ENCODE measurements at regions not wholly inside any gene's neighbourhood (a gene's known extent, or its start where the extent isn't known, plus 50 kb on each side); places are given as distances from the start of the nearest gene placed in this dataset.

DNA sequence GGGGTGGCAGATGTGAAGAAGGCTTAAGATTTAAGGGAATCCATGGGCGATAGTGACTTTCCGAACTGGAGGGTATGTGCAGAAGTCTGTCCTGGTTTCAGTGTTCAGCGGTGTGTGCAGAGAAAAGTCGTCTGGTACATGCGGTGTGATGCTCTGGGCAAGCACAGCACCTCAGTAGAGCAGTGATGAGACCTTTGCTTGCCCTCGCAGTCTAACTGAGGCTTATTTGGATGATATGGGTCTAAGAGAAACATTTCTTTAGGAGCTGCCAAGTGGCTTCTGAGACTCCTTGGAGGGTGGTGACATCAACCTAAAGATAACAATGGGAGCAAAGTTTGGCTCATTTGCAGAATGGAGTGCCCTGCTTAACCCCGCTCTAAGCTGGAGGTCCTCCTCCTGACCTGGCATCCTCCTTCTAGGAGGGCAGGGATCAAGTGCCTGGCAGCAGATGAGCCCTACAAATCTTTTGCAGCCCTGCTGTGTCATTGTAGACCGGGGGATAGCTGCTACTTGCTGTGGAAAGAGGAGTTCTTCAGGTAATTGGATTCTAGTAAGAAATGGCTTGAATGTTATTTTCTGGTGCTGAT is 228.1 kb upstream of the AZI2 start (continued):
- no peak for TF ChIP-seq CHD4 (IDR thresholded peaks at IDR 0.05)
- TF ChIP-seq, protein P1, sequence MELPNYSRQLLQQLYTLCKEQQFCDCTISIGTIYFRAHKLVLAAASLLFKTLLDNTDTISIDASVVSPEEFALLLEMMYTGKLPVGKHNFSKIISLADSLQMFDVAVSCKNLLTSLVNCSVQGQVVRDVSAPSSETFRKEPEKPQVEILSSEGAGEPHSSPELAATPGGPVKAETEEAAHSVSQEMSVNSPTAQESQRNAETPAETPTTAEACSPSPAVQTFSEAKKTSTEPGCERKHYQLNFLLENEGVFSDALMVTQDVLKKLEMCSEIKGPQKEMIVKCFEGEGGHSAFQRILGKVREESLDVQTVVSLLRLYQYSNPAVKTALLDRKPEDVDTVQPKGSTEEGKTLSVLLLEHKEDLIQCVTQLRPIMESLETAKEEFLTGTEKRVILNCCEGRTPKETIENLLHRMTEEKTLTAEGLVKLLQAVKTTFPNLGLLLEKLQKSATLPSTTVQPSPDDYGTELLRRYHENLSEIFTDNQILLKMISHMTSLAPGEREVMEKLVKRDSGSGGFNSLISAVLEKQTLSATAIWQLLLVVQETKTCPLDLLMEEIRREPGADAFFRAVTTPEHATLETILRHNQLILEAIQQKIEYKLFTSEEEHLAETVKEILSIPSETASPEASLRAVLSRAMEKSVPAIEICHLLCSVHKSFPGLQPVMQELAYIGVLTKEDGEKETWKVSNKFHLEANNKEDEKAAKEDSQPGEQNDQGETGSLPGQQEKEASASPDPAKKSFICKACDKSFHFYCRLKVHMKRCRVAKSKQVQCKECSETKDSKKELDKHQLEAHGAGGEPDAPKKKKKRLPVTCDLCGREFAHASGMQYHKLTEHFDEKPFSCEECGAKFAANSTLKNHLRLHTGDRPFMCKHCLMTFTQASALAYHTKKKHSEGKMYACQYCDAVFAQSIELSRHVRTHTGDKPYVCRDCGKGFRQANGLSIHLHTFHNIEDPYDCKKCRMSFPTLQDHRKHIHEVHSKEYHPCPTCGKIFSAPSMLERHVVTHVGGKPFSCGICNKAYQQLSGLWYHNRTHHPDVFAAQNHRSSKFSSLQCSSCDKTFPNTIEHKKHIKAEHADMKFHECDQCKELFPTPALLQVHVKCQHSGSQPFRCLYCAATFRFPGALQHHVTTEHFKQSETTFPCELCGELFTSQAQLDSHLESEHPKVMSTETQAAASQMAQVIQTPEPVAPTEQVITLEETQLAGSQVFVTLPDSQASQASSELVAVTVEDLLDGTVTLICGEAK (IDR thresholded peaks at IDR 0.05; ENCODE audit: borderline replicate concordance): no peak

DNA sequence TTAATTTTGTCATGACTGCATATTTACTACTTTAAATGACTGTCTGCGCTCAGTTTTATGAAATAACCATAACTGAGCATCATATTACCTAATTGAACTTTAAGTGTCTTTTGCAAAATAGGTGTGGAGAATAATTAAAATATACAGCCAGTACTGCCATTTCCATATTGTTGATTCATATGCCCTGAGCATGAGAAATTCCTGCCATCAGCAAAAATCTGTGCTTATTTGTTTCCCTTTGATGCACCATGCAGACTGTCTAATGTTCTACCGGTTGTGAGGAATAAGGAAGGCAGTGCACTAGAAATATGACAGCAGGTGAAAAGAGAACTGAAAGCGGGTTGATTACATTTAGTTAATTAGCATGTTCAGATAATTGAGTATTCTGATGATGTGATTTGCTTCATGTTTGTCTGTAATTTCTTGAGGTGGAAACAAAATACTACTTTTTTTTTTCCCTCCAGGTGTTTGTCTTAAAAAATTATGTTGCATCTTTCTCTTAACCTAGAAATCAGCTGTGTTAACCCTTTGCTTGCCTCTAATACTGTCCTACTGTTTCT is 229.4 kb upstream of the AZI2 start:
- ChIA-PET RAD21 (ENCODE audit: unreplicated experiment) (no interaction called here), POLR2A (no interaction called here), CTCF (interaction anchor here (0.7 kb wide), 1 partner anchor 175 kb away, joined by 3 read pairs; no protein-coding TSS in a partner anchor), SMC1A (ENCODE audit: uncharacterized antibody, unreplicated experiment) (no interaction called here)
- no TSS peak for BruUV-seq (replicated peaks)
- FAIRE-seq: no peak
- no peak overlapping the region for H2AFZ ChIP-seq (ENCODE audit: control insufficient read depth, low read depth, low read length)
- H3K4me3 ChIP-seq: no peak overlapping the region
- H3K79me2 ChIP-seq (ENCODE audit: control insufficient read depth, insufficient read depth, low read length): no peaks in the 10 kb centered on the region
- peaks cover 6 to 7% of the 10 kb centered on the region in 2 experiments for H3K27me3 ChIP-seq (replicated peaks in 1 of 2; ENCODE audit: control insufficient read depth in 2 of 2, insufficient read depth in 2 of 2, low read length in 1 of 2)
- H3K4me1 ChIP-seq (ENCODE audit: control insufficient read depth, insufficient read depth, low read length): no peaks in the 10 kb centered on the region
- H3K4me2 ChIP-seq (ENCODE audit: control insufficient read depth, insufficient read depth): no peak overlapping the region
- no peak for ATAC-seq
- TF ChIP-seq YY1 (IDR thresholded peaks at IDR 0.05; ENCODE audit: low read depth, low read length) (no peak), YBX1 (IDR thresholded peaks at IDR 0.05) (no peak), ZNF622 (IDR thresholded peaks at IDR 0.05) (no peak), EP300 (IDR thresholded peaks at IDR 0.05; ENCODE audit: borderline replicate concordance in 1 of 2, control insufficient read depth in 1 of 2, low read depth in 2 of 2, low read length in 2 of 2) (no peak), JUND (IDR thresholded peaks at IDR 0.05; ENCODE audit: low read depth, low read length) (no peak), KAT2A (conservative IDR thresholded peaks at IDR 0.05; ENCODE audit: control insufficient read depth, low read depth, low read length) (no peak), JUNB (IDR thresholded peaks at IDR 0.05) (no peak)
- TF ChIP-seq, protein P2, sequence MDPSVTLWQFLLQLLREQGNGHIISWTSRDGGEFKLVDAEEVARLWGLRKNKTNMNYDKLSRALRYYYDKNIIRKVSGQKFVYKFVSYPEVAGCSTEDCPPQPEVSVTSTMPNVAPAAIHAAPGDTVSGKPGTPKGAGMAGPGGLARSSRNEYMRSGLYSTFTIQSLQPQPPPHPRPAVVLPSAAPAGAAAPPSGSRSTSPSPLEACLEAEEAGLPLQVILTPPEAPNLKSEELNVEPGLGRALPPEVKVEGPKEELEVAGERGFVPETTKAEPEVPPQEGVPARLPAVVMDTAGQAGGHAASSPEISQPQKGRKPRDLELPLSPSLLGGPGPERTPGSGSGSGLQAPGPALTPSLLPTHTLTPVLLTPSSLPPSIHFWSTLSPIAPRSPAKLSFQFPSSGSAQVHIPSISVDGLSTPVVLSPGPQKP (IDR thresholded peaks at IDR 0.05; ENCODE audit: low read depth, low read length): no peak
- TF ChIP-seq, protein P3, sequence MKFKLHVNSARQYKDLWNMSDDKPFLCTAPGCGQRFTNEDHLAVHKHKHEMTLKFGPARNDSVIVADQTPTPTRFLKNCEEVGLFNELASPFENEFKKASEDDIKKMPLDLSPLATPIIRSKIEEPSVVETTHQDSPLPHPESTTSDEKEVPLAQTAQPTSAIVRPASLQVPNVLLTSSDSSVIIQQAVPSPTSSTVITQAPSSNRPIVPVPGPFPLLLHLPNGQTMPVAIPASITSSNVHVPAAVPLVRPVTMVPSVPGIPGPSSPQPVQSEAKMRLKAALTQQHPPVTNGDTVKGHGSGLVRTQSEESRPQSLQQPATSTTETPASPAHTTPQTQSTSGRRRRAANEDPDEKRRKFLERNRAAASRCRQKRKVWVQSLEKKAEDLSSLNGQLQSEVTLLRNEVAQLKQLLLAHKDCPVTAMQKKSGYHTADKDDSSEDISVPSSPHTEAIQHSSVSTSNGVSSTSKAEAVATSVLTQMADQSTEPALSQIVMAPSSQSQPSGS (IDR thresholded peaks at IDR 0.05; ENCODE audit: low read length): no peak
- TF ChIP-seq, protein P4, sequence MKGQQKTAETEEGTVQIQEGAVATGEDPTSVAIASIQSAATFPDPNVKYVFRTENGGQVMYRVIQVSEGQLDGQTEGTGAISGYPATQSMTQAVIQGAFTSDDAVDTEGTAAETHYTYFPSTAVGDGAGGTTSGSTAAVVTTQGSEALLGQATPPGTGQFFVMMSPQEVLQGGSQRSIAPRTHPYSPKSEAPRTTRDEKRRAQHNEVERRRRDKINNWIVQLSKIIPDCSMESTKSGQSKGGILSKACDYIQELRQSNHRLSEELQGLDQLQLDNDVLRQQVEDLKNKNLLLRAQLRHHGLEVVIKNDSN (IDR thresholded peaks at IDR 0.05; ENCODE audit: borderline replicate concordance, extremely low read length, insufficient read depth, low read depth, low read length): no peak
- no peak overlapping the region for H3K9ac ChIP-seq (ENCODE audit: control insufficient read depth, insufficient read depth, low read length)
- intact Hi-C loops (cut with micrococcal nuclease; ENCODE audit: unreplicated experiment) (no loop called here), in situ Hi-C loops (cut with MboI) (no loop called here)
- no peaks in the 10 kb centered on the region for H3K9me3 ChIP-seq (replicated peaks; ENCODE audit: control insufficient read depth, insufficient read depth, low read length)
- no peaks in the 10 kb centered on the region for H4K20me1 ChIP-seq (ENCODE audit: control insufficient read depth, insufficient read depth)
- 15% methylated on average over 3 of the region's 3 CpGs for WGBS (ENCODE audit: insufficient coverage, insufficient replicate concordance, low lambda C conversion rate, missing lambda C conversion rate)
- no peaks in the 10 kb centered on the region for H3K36me3 ChIP-seq (ENCODE audit: control insufficient read depth in 2 of 2, insufficient read depth in 2 of 2, low read length in 1 of 2)
- DNase-seq (ENCODE audit: low read depth, low spot score): no peak
- no peak overlapping the region for H3K27ac ChIP-seq (ENCODE audit: control insufficient read depth, insufficient read depth)

Measured in GM12878 (cell line).